T-helper 1 cell (primary cell): ENCODE measurements at regions not wholly inside any gene's neighbourhood (a gene's known extent, or its start where the extent isn't known, plus 50 kb on each side); places are given as distances from the start of the nearest gene placed in this dataset.

ENCODE experiments used
- DNase-seq, 5 donors: peaks; one replicate each; pipeline ENCODE4 v3.0.0-alpha.2; 2012 to 2020

GRCh38 chr5:167242701-167243100 lies 1048.7 kb upstream of the WWC1 start:
- no peak for DNase-seq

GRCh38 chr5:167243463-167243862 lies 1048.0 kb upstream of the WWC1 start:
- no peak for DNase-seq

GRCh38 chr5:167244583-167244982 lies 1046.9 kb upstream of the WWC1 start:
- DNase-seq: no peak

GRCh38 chr5:167245868-167246267 lies 1045.6 kb upstream of the WWC1 start:
- no peak for DNase-seq

- DNase-seq: no peak
Measured at GRCh38 chr5:167247816-167248215, 1043.6 kb upstream of the WWC1 start.

GRCh38 chr5:167248257-167248656 lies 1043.2 kb upstream of the WWC1 start:
- DNase-seq: no peak

GRCh38 chr5:167250996-167251395 lies 1040.4 kb upstream of the WWC1 start:
- DNase-seq: no peak

- no peak for DNase-seq
Measured at GRCh38 chr5:167254132-167254531, 1037.3 kb upstream of the WWC1 start.

GRCh38 chr5:167255926-167256325 lies 1035.5 kb upstream of the WWC1 start:
- no peak for DNase-seq

- no peak for DNase-seq
Measured at GRCh38 chr5:167259806-167260205, 1031.6 kb upstream of the WWC1 start.

GRCh38 chr5:167261309-167262100 lies 1029.9 kb upstream of the WWC1 start:
- DNase-seq: no peak

GRCh38 chr5:167263185-167263584 lies 1028.3 kb upstream of the WWC1 start:
- DNase-seq: no peak

GRCh38 chr5:167264348-167264747 lies 1027.1 kb upstream of the WWC1 start:
- no peak for DNase-seq

- no peak for DNase-seq
Measured at GRCh38 chr5:167268337-167268736, 1023.1 kb upstream of the WWC1 start.

- no peak for DNase-seq
Measured at GRCh38 chr5:167269146-167269545, 1022.3 kb upstream of the WWC1 start.

GRCh38 chr5:167271081-167271480 lies 1020.4 kb upstream of the WWC1 start:
- DNase-seq: no peak

- no peak for DNase-seq
Measured at GRCh38 chr5:167271511-167271910, 1019.9 kb upstream of the WWC1 start.

- no peak for DNase-seq
Measured at GRCh38 chr5:167280111-167280510, 1011.3 kb upstream of the WWC1 start.

GRCh38 chr5:167281925-167282324 lies 1009.5 kb upstream of the WWC1 start:
- no peak for DNase-seq

GRCh38 chr5:167283691-167284090 lies 1007.8 kb upstream of the WWC1 start:
- no peak for DNase-seq

- no peak for DNase-seq
Measured at GRCh38 chr5:167284222-167284890, 1007.1 kb upstream of the WWC1 start.

- no peak for DNase-seq
Measured at GRCh38 chr5:167285591-167285990, 1005.9 kb upstream of the WWC1 start.

GRCh38 chr5:167286891-167287290 lies 1004.6 kb upstream of the WWC1 start:
- no peak for DNase-seq

- no peak for DNase-seq
Measured at GRCh38 chr5:167290478-167290877, 1001.0 kb upstream of the WWC1 start.
